D721Med (cell line): ENCODE measurements at regions not wholly inside any gene's neighbourhood (a gene's known extent, or its start where the extent isn't known, plus 50 kb on each side); places are given as distances from the start of the nearest gene placed in this dataset.

ENCODE experiments used
- DNase-seq: peaks from one replicate; pipeline ENCODE4 v3.0.0; 2011; ENCODE audit warnings: low spot score; ENCODE audit not compliant: insufficient read length
- FAIRE-seq: peaks from 2 replicates; lab custom pipeline; 2011; peaks lifted over from hg19 to GRCh38; lab: Jason Lieb, UNC
- CTCF ChIP-seq: IDR thresholded peaks from 2 replicates; pipeline ENCODE4 v1.5.1; 2012; ENCODE audit warnings: mild to moderate bottlenecking, control low read depth; ENCODE audit not compliant: insufficient read depth; ENCODE audit errors: missing control alignments

- FAIRE-seq (no peak), DNase-seq (no peak)
- no peak for TF ChIP-seq CTCF
These were observed 145.1 kb downstream of the SAMD5 start for GRCh38 chr6:147653631-147654030.

GRCh38 chr6:147654103-147654845 is 145.8 kb downstream of the SAMD5 start:
- no peak for TF ChIP-seq CTCF

GRCh38 chr6:147660334-147661311 is 152.1 kb downstream of the SAMD5 start:
- DNase-seq (no peak), FAIRE-seq (no peak)
- TF ChIP-seq CTCF = no peak

More at GRCh38 chr6:147654103-147654845, 145.8 kb downstream of the SAMD5 start:
- DNase-seq (no peak), FAIRE-seq (no peak)

- DNase-seq (no peak), FAIRE-seq (no peak)
- no peak for TF ChIP-seq CTCF
These were observed 154.2 kb downstream of the SAMD5 start for GRCh38 chr6:147662646-147663045.

GRCh38 chr6:147664092-147664491 is 155.6 kb downstream of the SAMD5 start:
- DNase-seq (no peak), FAIRE-seq (no peak)
- TF ChIP-seq CTCF = no peak

- no peak for TF ChIP-seq CTCF
- no peak for FAIRE-seq
- DNase-seq = no peak
These were observed 157.8 kb downstream of the SAMD5 start for GRCh38 chr6:147666255-147666654.
